ENCODE measurements at regions not wholly inside any gene's neighbourhood (a gene's known extent, or its start where the extent isn't known, plus 50 kb on each side); places are given as distances from the start of the nearest gene placed in this dataset.
"Not testable (repeated sequence)": the region's sequence is repeated elsewhere in the genome, so short reads cannot be mapped to it uniquely, and the experiment has no call there.

- no peak for DNase-seq
Observed at GRCh38 chr3:110928016-110928662, 143.5 kb upstream of the NECTIN3 start.

GRCh38 chr3:110929816-110930215, 141.8 kb upstream of the NECTIN3 start:
- DNase-seq, result no peak

- no peak for DNase-seq
Observed at GRCh38 chr3:110932567-110932966, 139.0 kb upstream of the NECTIN3 start.

GRCh38 chr3:110933821-110934426, 137.7 kb upstream of the NECTIN3 start:
- no peak for DNase-seq

GRCh38 chr3:110938629-110939028, 133.0 kb upstream of the NECTIN3 start:
- DNase-seq, result no peak

- no peak for DNase-seq
Observed at GRCh38 chr3:110940055-110940454, 131.6 kb upstream of the NECTIN3 start.

- DNase-seq, result no peak
Observed at GRCh38 chr3:110944782-110945181, 126.8 kb upstream of the NECTIN3 start.

- no peak for DNase-seq
Observed at GRCh38 chr3:110946810-110947209, 124.8 kb upstream of the NECTIN3 start.

GRCh38 chr3:110949194-110949593, 122.4 kb upstream of the NECTIN3 start:
- DNase-seq, result not testable (repeated sequence)

GRCh38 chr3:110955301-110955880, 116.2 kb upstream of the NECTIN3 start:
- no peak for DNase-seq

- DNase-seq, result no peak
Observed at GRCh38 chr3:110956081-110956480, 115.5 kb upstream of the NECTIN3 start.

- DNase-seq, result no peak
Observed at GRCh38 chr3:110957247-110958025, 114.2 kb upstream of the NECTIN3 start.

- DNase-seq, result no peak
Observed at GRCh38 chr3:110958313-110959147, 113.1 kb upstream of the NECTIN3 start.

GRCh38 chr3:110965976-110966375, 105.6 kb upstream of the NECTIN3 start:
- no peak for DNase-seq

GRCh38 chr3:110966966-110967663, 104.5 kb upstream of the NECTIN3 start:
- no peak for DNase-seq

- DNase-seq, result no peak
Observed at GRCh38 chr3:110968076-110968475, 103.5 kb upstream of the NECTIN3 start.

GRCh38 chr3:110969229-110970211, 102.1 kb upstream of the NECTIN3 start:
- no peak for DNase-seq

GRCh38 chr3:110971010-110971601, 100.5 kb upstream of the NECTIN3 start:
- no peak for DNase-seq

- no peak for DNase-seq
Observed at GRCh38 chr3:110973263-110973895, 98.2 kb upstream of the NECTIN3 start.

GRCh38 chr3:110974902-110975301, 96.7 kb upstream of the NECTIN3 start:
- no peak for DNase-seq

Measured in NCI-H524 treated with DMSO at 0.1 percent for 48 hours (cell line).